GM12878 (cell line): ENCODE measurements at regions not wholly inside any gene's neighbourhood (a gene's known extent, or its start where the extent isn't known, plus 50 kb on each side); places are given as distances from the start of the nearest gene placed in this dataset.

ENCODE experiments used
- ATAC-seq: fragments of 200-7000 bp; cut with Tn5 transposase; 3 replicates; pipeline ENCODE4 v1.9.1; 2020; ENCODE audit warnings: mild to moderate bottlenecking, moderate library complexity
- BruUV-seq: library from RNA; stranded (reverse); fragments of 400-500 nt; replicated peaks from 2 replicates; lab custom pipeline; 2021; lab: Mats Ljungman, UMichigan
- CTCF ChIA-PET: fragments of 300-600 bp; sonication (Branson Sonifier 250); formaldehyde crosslinking; extraction: SDS; loops from one replicate; lab custom pipeline; 2021; ENCODE audit warnings: inconsistent platforms; lab: Yijun Ruan, JAX
- POLR2A ChIA-PET: fragments of 350-600 bp; formaldehyde crosslinking; extraction: SDS; loops from one replicate; lab custom pipeline; 2021; ENCODE audit warnings: inconsistent platforms; lab: Charles Lee
- RAD21 ChIA-PET: fragments of 300-600 bp; sonication (Branson Sonifier 250); formaldehyde crosslinking; loops from one replicate; lab custom pipeline; 2023; ENCODE audit warnings: antibody characterized with exemption; ENCODE audit not compliant: unreplicated experiment; lab: Charles Lee
- SMC1A ChIA-PET: fragments of 300-600 bp; sonication (Branson Sonifier 250); formaldehyde crosslinking; loops from one replicate; lab custom pipeline; 2023; ENCODE audit not compliant: unreplicated experiment, uncharacterized antibody; lab: Charles Lee
- DNase-seq: peaks from one replicate; pipeline ENCODE4 v3.0.0-alpha.2; 2011; ENCODE audit warnings: low read depth, low spot score
- FAIRE-seq: peaks from 3 replicates; lab custom pipeline; 2011; peaks lifted over from hg19 to GRCh38; lab: Jason Lieb, UNC
- H2AFZ ChIP-seq: 2 replicates; pipeline ENCODE4 v1.6.0; 2011; ENCODE audit warnings: low read depth, low read length, control low read depth; ENCODE audit not compliant: control insufficient read depth
- H3K27ac ChIP-seq: 2 replicates; pipeline ENCODE4 v1.5.1; 2011; ENCODE audit warnings: control low read depth; ENCODE audit not compliant: control insufficient read depth, insufficient read depth
- H3K27me3 ChIP-seq, 2 experiments: replicated peaks in 1 of 2; 2 replicates each; pipeline versions ENCODE4 v1.6.0 to v1.6.1; 2011; ENCODE audit warnings: low read length in 1 of 2; ENCODE audit not compliant: control insufficient read depth in 2 of 2, insufficient read depth in 2 of 2
- H3K36me3 ChIP-seq, 2 experiments: 2 replicates each; pipeline ENCODE4 v1.5.1; 2011; ENCODE audit warnings: low read length in 1 of 2; ENCODE audit not compliant: control insufficient read depth in 2 of 2, insufficient read depth in 2 of 2
- H3K4me1 ChIP-seq: 2 replicates; pipeline ENCODE4 v1.6.1; 2011; ENCODE audit warnings: mild to moderate bottlenecking, low read length, moderate library complexity, mixed read lengths; ENCODE audit not compliant: control insufficient read depth, insufficient read depth
- H3K4me2 ChIP-seq: 2 replicates; pipeline ENCODE4 v1.6.0; 2011; ENCODE audit warnings: control low read depth; ENCODE audit not compliant: control insufficient read depth, insufficient read depth
- H3K4me3 ChIP-seq: fragments of 200-600 bp; sonication (generic); 2 replicates; pipeline ENCODE4 v1.5.1; 2016
- H3K79me2 ChIP-seq: 2 replicates; pipeline ENCODE4 v1.6.0; 2011; ENCODE audit warnings: low read length; ENCODE audit not compliant: control insufficient read depth, insufficient read depth
- H3K9ac ChIP-seq: 2 replicates; pipeline ENCODE4 v1.8.0; 2011; ENCODE audit warnings: low read length, control low read depth, mixed read lengths; ENCODE audit not compliant: control insufficient read depth, insufficient read depth
- H3K9me3 ChIP-seq: replicated peaks from 3 replicates; pipeline ENCODE4 v1.5.1; 2011; ENCODE audit warnings: mild to moderate bottlenecking, low read length; ENCODE audit not compliant: control insufficient read depth, insufficient read depth
- H4K20me1 ChIP-seq: 2 replicates; pipeline ENCODE4 v1.6.0; 2011; ENCODE audit not compliant: control insufficient read depth, insufficient read depth
- RUNX3 ChIP-seq: IDR thresholded peaks from 2 replicates; pipeline ENCODE4 v1.6.1; 2012; ENCODE audit warnings: low read length, inconsistent platforms
- SIN3A ChIP-seq: IDR thresholded peaks from 2 replicates; pipeline ENCODE4 v1.6.1; 2012; ENCODE audit warnings: low read depth, low read length, improper control_type of control experiment
- WGBS: methylation state at CpG from one replicate; pipeline ENCODE4 v1.1.6; 2016; ENCODE audit warnings: low lambda C conversion rate; ENCODE audit not compliant: insufficient replicate concordance, insufficient coverage; ENCODE audit errors: missing lambda C conversion rate; 5-methylcytosine and 5-hydroxymethylcytosine counted together
- in situ Hi-C: fragments of 300-500 bp; cut with MboI; formaldehyde crosslinking; loops from 9 replicates; pipeline ENCODE4 v1.14.3; 2018; ENCODE audit warnings: mixed read lengths
- intact Hi-C: fragments of 100-400 bp; cut with micrococcal nuclease; formaldehyde crosslinking; loops from one replicate; pipeline ENCODE4 v1.14.2; 2022; ENCODE audit not compliant: unreplicated experiment

DNA sequence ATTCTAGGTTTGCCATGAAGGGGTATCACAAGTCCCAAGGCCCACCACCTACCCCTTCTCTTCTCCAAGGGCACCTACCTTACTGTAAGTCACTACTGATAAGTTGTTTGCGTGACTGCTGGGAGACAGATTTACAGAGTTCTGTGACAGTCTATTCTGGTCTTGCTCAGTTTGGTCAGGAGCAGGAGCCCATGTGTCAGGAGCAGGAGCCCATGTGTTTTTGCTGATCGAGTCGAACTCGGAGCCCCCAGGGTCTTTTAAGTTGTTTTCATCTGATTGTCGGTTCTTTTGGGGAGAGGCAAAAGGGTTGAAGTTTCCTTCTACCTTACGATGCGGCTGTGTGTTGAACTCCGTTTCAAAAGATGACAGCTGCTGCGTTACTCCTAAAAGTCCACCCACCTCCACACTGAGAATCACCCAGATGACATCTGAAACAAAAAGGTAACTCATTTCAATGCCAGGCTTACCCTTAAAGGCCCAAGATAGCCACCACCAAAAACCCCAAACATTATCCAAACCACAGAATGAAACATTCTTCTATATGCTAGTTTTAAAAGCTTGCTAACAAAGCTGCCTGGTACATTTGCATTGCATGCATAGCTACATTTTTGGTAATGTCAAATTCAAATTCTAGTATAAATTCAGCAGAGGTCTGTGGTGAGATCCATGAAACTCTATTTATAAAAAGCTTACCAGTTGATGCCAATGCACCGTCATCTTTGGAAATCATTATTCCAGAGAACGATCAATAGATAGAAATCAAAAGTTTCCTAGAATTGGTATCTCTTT lies 50.5 kb upstream of the SPDEF start:
- ChIA-PET RAD21 (interaction anchor here (6.6 kb wide), 1 partner anchor 148 kb away, joined by 99 read pairs; no protein-coding TSS in a partner anchor), CTCF (interaction anchor here (0.7 to 6.6 kb wide), 9 partner anchors 9 to 411 kb away, joined by 3 to 198 read pairs (median 4); no protein-coding TSS in a partner anchor), POLR2A (interaction anchor here (1.2 kb wide), 1 partner anchor 14 kb away, joined by 3 read pairs; no protein-coding TSS in a partner anchor), SMC1A (interaction anchor here (0.7 to 8.1 kb wide), 5 partner anchors 13 to 185 kb away, joined by 3 to 124 read pairs (median 3); partner anchors contain the start of gene BLTP3A)
- Histone ChIP-seq H3K79me2 (peaks cover 35% of the 10 kb centered on the region), H3K27me3 (no peaks in the 10 kb centered on the region), H3K4me1 (peaks cover 3% of the 10 kb centered on the region; the same call in 1 of the 2 replicates), H3K9ac (no peak overlapping the region), H3K36me3 (peaks cover 16 to 22% of the 10 kb centered on the region in 2 experiments), H2AFZ (no peak overlapping the region), H4K20me1 (no peaks in the 10 kb centered on the region), H3K4me2 (no peak overlapping the region), H3K9me3 (no peaks in the 10 kb centered on the region), H3K4me3 (no peak overlapping the region), H3K27ac (no peak overlapping the region)
- DNase-seq = no peak
- no TSS peak for BruUV-seq
- WGBS = 69% methylated on average over 11 of the region's 11 CpGs
- TF ChIP-seq RUNX3 (0 out of 2 replicates have a peak, but pooled peaks have one; percentile 4), SIN3A (no peak)
- FAIRE-seq = no peak
- in situ Hi-C loops = loop anchor here (5.0 to 25.0 kb wide), 2 partner anchors 149 to 369 kb away; partner anchors contain the start of genes HMGA1 and SMIM29
- ATAC-seq = peak; percentile 40
- intact Hi-C loops = loop anchor here (5.0 kb wide), 1 partner anchor 359 kb away; the partner anchor contains the start of gene SMIM29
